ENCODE measurements at regions not wholly inside any gene's neighbourhood (a gene's known extent, or its start where the extent isn't known, plus 50 kb on each side); places are given as distances from the start of the nearest gene placed in this dataset.

DNA sequence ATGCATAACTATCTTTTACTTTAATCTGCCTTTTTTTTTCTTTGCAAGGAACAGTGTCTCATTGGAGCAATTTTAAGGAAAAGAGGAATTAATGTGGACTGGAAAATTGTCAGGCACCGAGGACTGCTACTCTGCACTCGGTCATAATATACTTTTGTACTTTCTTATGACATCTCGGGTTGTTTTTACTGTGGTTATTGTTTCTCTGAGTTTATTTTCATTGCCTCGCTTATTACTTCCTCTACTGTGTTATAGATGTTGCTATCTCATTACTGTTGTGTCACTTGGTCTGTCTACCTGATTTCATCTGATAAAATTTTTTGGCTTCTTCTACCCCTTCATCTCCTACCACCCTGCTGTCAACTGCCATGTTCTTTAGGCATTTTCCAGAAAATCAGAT, 213.5 kb upstream of the POU1F1 start:
- H3K27ac Mint-ChIP-seq = no peak overlapping the region
- H3K79me2 ChIP-seq (ENCODE audit: insufficient read depth, low read length) = no peaks in the 10 kb centered on the region
- no peak for DNase-seq
- H3K4ac ChIP-seq (ENCODE audit: low read depth, low read length) = no peak overlapping the region
- no peak overlapping the region for H2BK120ac ChIP-seq (ENCODE audit: low read depth, low read length, poor library complexity, severe bottlenecking)
- no peak overlapping the region for H3K18ac ChIP-seq (ENCODE audit: insufficient read length, low read depth, low read length)
- no peak overlapping the region for H4K91ac ChIP-seq (ENCODE audit: insufficient read length, low read depth, low read length)
- TF ChIP-seq, protein P1, sequence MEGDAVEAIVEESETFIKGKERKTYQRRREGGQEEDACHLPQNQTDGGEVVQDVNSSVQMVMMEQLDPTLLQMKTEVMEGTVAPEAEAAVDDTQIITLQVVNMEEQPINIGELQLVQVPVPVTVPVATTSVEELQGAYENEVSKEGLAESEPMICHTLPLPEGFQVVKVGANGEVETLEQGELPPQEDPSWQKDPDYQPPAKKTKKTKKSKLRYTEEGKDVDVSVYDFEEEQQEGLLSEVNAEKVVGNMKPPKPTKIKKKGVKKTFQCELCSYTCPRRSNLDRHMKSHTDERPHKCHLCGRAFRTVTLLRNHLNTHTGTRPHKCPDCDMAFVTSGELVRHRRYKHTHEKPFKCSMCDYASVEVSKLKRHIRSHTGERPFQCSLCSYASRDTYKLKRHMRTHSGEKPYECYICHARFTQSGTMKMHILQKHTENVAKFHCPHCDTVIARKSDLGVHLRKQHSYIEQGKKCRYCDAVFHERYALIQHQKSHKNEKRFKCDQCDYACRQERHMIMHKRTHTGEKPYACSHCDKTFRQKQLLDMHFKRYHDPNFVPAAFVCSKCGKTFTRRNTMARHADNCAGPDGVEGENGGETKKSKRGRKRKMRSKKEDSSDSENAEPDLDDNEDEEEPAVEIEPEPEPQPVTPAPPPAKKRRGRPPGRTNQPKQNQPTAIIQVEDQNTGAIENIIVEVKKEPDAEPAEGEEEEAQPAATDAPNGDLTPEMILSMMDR (conservative IDR thresholded peaks at IDR 0.05) = no peak
- no peak overlapping the region for H3K4me2 ChIP-seq (ENCODE audit: insufficient read depth, insufficient read length, low read length)
- H3K27me3 ChIP-seq (ENCODE audit: insufficient read depth, low read length) = no peaks in the 10 kb centered on the region
- no peak overlapping the region for H2BK12ac ChIP-seq (ENCODE audit: insufficient read length, low read depth, low read length)
- no peaks in the 10 kb centered on the region for H3K79me1 ChIP-seq (ENCODE audit: insufficient read depth, low read depth, low read length, poor library complexity, severe bottlenecking)
- no peaks in the 10 kb centered on the region for H3K36me3 Mint-ChIP-seq (ENCODE audit: insufficient read depth in 1 of 3, low read depth in 3 of 3)
- H3K27me3 Mint-ChIP-seq (ENCODE audit: low read depth) = no peaks in the 10 kb centered on the region
- H2BK5ac ChIP-seq (ENCODE audit: insufficient read length, low read length) = no peak overlapping the region
- H3K23me2 ChIP-seq (ENCODE audit: insufficient read length, low read depth, low read length, poor library complexity, severe bottlenecking) = no peaks in the 10 kb centered on the region
- H2BK15ac ChIP-seq (ENCODE audit: low read depth, low read length) = no peak overlapping the region
- no peak overlapping the region for H2BK20ac ChIP-seq (ENCODE audit: low read depth, low read length, poor library complexity, severe bottlenecking)
- no peak overlapping the region for H3K4me3 Mint-ChIP-seq
- no peak overlapping the region for H3K27ac ChIP-seq (ENCODE audit: insufficient read length, low read depth, low read length)
- no peak overlapping the region for H3K23ac ChIP-seq (ENCODE audit: insufficient read length, low read depth, low read length)
- no peak overlapping the region for H2AFZ ChIP-seq (ENCODE audit: low read length)
- H3T11ph ChIP-seq (ENCODE audit: low read length) = no peak overlapping the region
- H3K4me1 Mint-ChIP-seq = no peaks in the 10 kb centered on the region
- no peaks in the 10 kb centered on the region for H4K20me1 ChIP-seq (ENCODE audit: control insufficient read depth, insufficient read depth, insufficient read length)
- no peak overlapping the region for H2AK5ac ChIP-seq (ENCODE audit: insufficient read length, low read length)
- H4K5ac ChIP-seq (ENCODE audit: insufficient read length, low read depth, low read length) = no peak overlapping the region
- no peak overlapping the region for H3K56ac ChIP-seq (ENCODE audit: insufficient read length, low read depth, low read length)
- no peaks in the 10 kb centered on the region for H3K4me1 ChIP-seq (ENCODE audit: insufficient read depth, low read length)
- no peak overlapping the region for H3K9ac ChIP-seq (ENCODE audit: extremely low read depth, insufficient read length, low read length)
- no CpG with 5 or more reads among the region's 4 CpGs for WGBS (ENCODE audit: extremely low coverage, insufficient read length, low lambda C conversion rate)
- H3K9me3 ChIP-seq (ENCODE audit: control insufficient read depth, low read depth, low read length) = no peaks in the 10 kb centered on the region
- H3K14ac ChIP-seq (ENCODE audit: insufficient read depth, low read length) = no peak overlapping the region
- H3K9me3 Mint-ChIP-seq = no peaks in the 10 kb centered on the region
- no peak overlapping the region for H4K8ac ChIP-seq (replicated peaks; ENCODE audit: insufficient read length, low read depth, low read length)

All from H9 (cell line).